Suprapubic skin (tissue), 3 donors: ENCODE measurements at regions not wholly inside any gene's neighbourhood (a gene's known extent, or its start where the extent isn't known, plus 50 kb on each side); places are given as distances from the start of the nearest gene placed in this dataset.

ENCODE experiments used
- CTCF ChIP-seq, 2 donors: fragments of 200-600 bp in 1 of 2; fragments of 450-650 bp in 1 of 2; sonication (generic) in 1 of 2; IDR thresholded peaks; one replicate each; pipeline ENCODE4 v1.5.1; 2016 to 2019; ENCODE audit warnings: antibody characterized with exemption in 2 of 2, mild to moderate bottlenecking in 1 of 2, moderate library complexity in 1 of 2
- POLR2A ChIP-seq, 2 donors: fragments of 450-650 bp; IDR thresholded peaks; one replicate each; pipeline ENCODE4 v1.6.1; 2017; ENCODE audit warnings: antibody characterized with exemption in 2 of 2, mild to moderate bottlenecking in 2 of 2, moderate library complexity in 2 of 2

GRCh38 chr5:93349613-93350012 lies 231.4 kb downstream of the NR2F1-AS1 start:
- TF ChIP-seq CTCF (IDR thresholded peaks at IDR 0.05), result no peak
- no peak for TF ChIP-seq POLR2A (IDR thresholded peaks at IDR 0.05)
